ENCODE measurements at regions not wholly inside any gene's neighbourhood (a gene's known extent, or its start where the extent isn't known, plus 50 kb on each side); places are given as distances from the start of the nearest gene placed in this dataset.

DNA sequence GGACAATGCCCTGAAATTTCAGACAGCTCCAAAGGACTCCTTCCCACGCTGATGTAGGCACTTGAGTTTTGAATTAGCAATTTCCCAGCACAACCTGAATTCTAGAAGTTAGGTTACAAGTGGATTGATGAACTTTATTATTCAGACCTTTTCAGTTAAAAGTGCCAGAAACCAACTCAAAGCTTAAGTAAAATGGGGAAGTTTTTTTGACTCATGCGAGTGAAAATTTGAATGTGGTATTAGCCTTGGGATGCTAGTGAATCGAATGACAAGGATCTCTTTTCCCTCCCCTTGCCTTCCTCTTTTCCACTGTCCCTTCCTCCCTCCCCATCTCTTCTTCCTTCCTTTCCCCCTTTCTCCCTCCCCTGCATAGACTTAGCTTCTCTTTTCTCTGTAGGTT lies 295.1 kb upstream of the PROK2 start:
- TF ChIP-seq, protein P1, sequence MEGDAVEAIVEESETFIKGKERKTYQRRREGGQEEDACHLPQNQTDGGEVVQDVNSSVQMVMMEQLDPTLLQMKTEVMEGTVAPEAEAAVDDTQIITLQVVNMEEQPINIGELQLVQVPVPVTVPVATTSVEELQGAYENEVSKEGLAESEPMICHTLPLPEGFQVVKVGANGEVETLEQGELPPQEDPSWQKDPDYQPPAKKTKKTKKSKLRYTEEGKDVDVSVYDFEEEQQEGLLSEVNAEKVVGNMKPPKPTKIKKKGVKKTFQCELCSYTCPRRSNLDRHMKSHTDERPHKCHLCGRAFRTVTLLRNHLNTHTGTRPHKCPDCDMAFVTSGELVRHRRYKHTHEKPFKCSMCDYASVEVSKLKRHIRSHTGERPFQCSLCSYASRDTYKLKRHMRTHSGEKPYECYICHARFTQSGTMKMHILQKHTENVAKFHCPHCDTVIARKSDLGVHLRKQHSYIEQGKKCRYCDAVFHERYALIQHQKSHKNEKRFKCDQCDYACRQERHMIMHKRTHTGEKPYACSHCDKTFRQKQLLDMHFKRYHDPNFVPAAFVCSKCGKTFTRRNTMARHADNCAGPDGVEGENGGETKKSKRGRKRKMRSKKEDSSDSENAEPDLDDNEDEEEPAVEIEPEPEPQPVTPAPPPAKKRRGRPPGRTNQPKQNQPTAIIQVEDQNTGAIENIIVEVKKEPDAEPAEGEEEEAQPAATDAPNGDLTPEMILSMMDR (IDR thresholded peaks at IDR 0.05; ENCODE audit: low read length) = no peak
- TF ChIP-seq EZH2 (optimal IDR thresholded peaks at IDR 0.05; ENCODE audit: low read depth, low read length) (no peak), EZH2phosphoT487 (IDR thresholded peaks at IDR 0.05; ENCODE audit: low read length) (no peak)
